CD4-positive, alpha-beta T cell treated with Interleukin-4 for 1 hour (primary cell): ENCODE measurements at regions not wholly inside any gene's neighbourhood (a gene's known extent, or its start where the extent isn't known, plus 50 kb on each side); places are given as distances from the start of the nearest gene placed in this dataset.
"Not testable (repeated sequence)": the region's sequence is repeated elsewhere in the genome, so short reads cannot be mapped to it uniquely, and the experiment has no call there.

Source experiments
- DNase-seq, 2 donors: peaks; one replicate each; pipeline ENCODE4 v3.0.0-alpha.2; 2020 to 2022

DNA sequence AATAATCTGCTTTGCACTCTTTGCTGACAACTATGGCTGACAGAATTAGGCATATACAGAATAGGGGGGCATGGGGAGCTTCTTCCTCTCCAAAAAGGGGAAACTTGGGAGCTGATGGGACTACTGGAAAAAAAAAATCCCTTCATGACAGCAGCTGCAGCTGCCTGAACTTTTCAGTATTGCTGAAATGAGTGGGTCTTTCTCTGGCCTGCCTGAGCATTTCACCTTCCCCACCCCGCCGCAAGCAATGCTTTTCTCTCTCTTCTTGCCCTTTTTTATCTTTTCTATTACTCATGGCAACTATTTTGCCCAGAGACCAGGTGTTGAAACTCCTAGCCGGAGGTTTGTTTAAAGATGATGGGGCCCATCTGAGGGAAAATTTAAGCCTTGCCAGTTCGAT is 244.9 kb downstream of the SEMA3D start:
- DNase-seq = no peak

GRCh38 chr7:84941291-84941690 is 245.6 kb downstream of the SEMA3D start:
- no peak for DNase-seq

DNA sequence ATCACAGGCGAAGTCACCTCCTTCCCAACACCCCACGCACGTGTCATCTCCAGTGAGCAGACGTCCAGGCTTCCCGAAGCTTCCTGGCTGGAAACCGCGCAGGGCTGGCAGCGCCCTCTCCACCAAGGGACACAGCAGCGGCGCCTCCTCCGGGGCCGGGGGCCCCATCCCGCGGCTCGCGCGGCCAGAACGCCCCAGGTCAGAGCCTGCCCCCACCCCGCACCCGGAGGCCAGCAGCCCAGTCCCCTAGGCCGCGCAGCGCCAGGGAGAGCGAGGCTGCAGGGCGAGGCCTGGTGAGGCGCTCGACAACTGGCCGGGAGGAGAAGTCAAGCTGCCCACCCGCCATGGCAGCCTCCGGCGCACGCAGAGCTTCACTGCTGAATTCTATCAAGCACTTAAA is 247.0 kb downstream of the SEMA3D start:
- no peak for DNase-seq

DNA sequence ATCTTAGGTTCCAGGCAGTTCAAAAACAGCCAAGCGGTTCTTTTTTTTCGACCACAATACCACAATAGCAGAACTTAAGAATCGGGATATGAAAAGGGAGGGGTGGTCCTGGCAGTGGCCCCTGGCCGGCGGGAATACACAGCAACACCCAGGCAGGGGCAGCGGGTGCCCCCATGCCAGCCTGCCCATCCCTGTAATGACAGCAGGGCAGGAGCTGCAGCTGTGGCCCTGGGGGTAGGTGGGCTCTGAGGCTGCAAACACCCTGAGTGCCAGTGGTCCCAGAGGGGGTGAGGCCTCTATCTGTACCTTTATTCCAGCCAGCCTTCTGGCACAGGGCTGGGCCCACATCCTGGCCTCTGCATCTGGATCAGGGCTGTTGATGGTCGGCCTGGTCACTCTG is 247.4 kb downstream of the SEMA3D start:
- DNase-seq = no peak

DNA sequence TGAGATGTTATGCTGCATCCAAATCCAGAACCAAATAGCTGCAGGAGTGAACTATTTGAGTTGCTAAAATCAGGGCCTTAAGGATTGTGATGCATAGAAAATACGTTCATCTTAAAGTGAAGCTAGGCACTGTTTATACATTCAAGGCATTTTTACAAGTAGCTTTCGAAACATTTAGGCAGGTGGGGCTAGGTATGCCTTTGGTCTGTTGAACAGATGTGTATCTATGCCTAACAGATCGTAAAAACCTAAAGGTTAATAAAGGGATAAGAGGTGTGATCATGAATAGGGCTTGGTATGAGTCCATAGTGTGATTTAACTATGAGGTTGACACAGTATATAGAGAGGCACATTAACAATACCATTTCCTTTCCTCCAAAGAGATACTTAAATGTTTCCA is 262.5 kb downstream of the SEMA3D start:
- DNase-seq = no peak

GRCh38 chr7:84923348-84923747 is 263.5 kb downstream of the SEMA3D start:
- DNase-seq = no peak

DNA sequence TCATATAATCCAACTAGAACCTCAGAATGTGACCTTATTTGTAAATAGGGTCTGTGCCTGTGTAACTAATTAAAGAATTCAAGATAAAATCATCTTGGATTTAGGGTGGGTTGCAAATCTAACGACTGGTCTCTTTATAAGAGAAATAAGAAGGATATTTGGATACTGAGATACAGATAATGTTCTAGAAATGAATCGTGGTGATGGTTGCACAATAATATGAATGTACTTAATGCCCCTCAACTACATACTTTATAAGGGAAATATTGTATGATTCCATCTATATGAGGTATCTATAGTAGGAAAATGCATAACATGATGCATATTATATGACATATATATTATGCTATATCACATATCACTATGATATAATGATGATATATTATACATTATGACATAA is 265.7 kb downstream of the SEMA3D start:
- DNase-seq = no peak

DNA sequence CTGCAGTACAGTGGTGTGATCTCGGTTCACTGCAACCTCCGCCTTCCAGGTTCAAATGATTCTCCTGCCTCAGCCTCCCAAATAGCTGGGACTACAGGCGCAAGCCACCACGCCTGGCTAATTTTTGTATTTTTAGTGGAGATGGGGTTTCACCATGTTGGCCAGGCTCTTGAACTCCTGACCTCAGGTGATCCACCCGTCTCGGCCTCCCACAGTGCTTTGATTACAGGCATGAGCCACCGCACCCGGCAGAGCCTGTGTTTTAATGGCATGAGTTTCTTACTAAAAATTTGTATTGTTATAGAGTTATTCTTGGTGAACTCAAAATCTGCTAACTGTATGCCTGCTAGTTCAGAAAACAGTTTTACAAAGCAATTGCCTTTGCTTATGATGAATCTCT is 269.9 kb downstream of the SEMA3D start:
- not testable (repeated sequence) for DNase-seq

- no peak for DNase-seq
Measured at GRCh38 chr7:84916161-84916560, 270.7 kb downstream of the SEMA3D start.

- DNase-seq = no peak
Measured at GRCh38 chr7:84914598-84914997, 272.3 kb downstream of the SEMA3D start.

GRCh38 chr7:84913731-84914130 is 273.1 kb downstream of the SEMA3D start:
- no peak for DNase-seq

GRCh38 chr7:84912993-84913635 is 273.7 kb downstream of the SEMA3D start:
- DNase-seq = no peak

DNA sequence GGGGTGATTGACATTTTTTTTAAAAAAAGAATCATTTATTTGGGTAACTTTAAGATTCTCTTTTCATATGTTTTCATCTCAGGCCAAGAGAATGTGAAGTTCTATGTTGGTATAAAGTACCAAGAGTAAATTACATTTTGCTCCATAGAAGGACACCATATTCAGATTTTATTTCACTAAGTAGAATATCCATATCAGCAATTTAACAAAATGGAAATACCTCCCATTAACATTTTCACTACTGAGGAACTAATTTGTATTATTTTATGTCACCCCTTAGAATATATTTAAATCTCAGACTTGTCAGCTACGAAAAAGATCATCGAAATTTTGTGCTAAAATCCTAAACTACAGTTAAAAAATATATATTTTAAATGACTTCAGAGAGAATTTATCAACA is 274.3 kb downstream of the SEMA3D start:
- no peak for DNase-seq

DNA sequence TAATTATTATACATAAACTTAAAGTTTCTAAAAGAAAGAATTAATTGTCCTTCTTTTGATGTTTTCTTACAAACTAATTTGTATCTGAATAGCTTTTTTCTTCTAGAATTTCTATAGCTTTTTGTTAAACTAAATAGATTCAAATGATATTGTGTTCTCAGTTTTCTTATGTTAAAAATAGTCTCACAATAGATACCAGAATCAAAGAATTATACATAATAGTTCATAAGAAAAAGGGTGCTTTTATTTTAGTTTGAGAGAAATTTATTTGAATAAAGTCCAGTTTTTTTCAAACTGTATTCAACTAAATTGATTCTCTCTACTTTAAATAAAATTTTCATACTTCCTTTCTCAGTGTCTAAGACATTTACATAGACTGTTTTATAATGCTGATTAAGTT is 274.8 kb downstream of the SEMA3D start:
- no peak for DNase-seq

GRCh38 chr7:84911077-84911476 is 275.8 kb downstream of the SEMA3D start:
- DNase-seq = no peak

DNA sequence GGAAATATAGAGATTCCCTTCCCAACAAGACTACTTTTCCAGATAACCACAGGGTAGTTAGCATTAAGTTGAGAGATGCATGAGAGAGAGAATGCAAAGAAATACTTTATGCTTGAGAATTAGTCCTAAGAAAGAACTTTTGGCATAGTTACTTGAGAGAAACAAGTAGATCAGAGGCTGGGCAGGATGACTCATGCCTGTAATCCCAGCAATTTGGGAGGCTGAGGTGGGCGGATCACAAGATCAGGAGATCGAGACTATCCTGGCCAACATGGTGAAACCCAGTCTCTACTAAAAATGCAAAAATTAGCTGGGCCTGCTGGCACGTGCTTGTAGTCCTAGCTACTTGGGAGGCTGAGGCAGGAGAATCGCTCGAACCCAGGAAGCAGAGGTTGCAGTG is 276.5 kb downstream of the SEMA3D start:
- DNase-seq = not testable (repeated sequence)

- DNase-seq = no peak
Measured at GRCh38 chr7:84908196-84908793, 278.6 kb downstream of the SEMA3D start.

- no peak for DNase-seq
Measured at GRCh38 chr7:84906889-84907288, 280.0 kb downstream of the SEMA3D start.

DNA sequence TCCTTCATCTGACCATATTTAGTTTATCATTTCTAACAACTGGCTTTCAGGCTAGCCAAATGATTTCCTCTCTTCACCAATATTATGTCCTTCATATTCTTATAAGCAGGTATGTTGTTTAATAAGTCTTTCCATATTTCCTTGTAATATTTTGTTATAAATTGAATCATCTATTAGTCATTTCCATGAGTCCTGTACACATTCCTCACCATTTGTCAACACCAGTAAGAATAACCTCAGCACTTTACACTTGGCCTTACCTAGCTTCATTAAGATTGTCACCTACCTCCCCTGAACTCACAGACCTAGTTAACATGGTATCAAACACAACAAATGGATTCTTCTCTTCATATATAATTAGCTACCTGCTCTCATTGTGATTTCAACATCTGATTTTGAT is 282.3 kb downstream of the SEMA3D start:
- no peak for DNase-seq

DNA sequence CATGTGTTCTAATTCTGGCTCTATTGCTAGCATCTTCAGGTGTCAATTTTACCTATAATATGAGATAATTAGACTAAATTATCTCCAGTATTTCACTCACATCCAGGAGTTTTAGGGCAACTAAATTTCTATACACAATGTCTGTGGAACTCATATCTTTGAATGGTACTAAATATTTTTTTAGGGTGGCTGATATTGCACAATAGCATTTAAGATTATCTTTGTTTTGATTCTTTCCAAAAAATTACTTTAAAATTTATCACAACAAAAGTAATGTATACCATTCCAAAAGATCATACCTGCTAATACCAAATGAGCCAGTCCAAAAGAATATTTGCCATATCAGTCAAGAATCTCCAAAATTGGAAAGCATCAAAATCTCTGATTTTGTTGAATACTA is 285.5 kb downstream of the SEMA3D start:
- no peak for DNase-seq

DNA sequence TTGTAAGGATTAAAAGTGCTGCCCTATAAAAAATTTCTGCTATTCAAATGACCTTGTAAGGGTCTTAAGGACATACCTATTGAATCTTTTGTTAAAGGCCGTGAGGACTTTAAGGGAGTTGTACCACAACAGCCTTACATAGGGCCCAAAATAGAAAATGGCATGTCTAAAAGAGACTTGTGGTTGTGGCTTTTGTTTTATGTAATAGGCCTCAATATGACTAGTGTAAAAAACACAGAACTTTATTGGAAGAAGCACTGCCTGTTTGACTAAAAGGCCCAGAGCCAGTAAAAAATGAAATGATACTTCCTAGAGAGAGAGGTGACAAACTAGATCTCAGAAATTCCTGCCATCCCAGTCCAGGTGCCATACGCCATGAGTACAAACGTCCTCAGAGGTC is 286.6 kb downstream of the SEMA3D start:
- no peak for DNase-seq

GRCh38 chr7:84895563-84895962 is 291.3 kb downstream of the SEMA3D start:
- no peak for DNase-seq

- DNase-seq = not testable (repeated sequence)
Measured at GRCh38 chr7:84883570-84883969, 303.3 kb downstream of the SEMA3D start.

DNA sequence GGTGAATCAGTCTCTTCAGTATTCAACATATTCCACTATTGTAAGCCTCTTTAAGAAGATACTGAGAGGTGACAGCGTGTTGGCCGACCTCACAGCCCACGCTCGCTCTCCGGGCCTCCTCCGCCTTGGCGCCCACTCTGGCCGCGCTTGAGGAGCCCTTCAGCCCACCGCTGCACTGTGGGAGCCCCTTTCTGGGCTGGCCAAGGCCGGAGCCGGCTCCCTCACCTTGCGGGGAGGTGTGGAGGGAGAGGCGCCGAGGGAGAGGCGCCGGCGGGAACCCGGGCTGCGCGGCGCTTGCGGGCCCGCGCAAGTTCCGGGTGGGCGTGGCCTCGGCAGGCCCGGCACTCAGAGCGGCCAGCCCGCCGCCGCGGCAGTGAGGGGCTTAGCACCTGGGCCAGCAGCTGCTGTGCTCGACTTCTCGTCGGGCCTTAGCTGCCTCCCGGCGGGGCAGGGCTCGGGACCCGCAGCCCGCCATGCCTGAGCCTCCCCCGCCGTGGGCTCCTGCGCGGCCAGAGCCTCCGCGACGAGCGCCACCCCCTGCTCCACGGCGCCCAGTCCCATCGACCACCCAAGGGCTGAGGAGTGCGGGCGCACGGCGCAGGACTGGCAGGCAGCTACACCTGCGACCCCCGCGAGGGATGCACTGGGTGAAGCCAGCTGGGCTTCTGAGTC is 306.4 kb downstream of the SEMA3D start:
- not testable (repeated sequence) for DNase-seq
